Middle frontal gyrus (tissue), 1 donor: ENCODE measurements at regions not wholly inside any gene's neighbourhood (a gene's known extent, or its start where the extent isn't known, plus 50 kb on each side); places are given as distances from the start of the nearest gene placed in this dataset.

Source experiments
- DNase-seq: peaks from one replicate; pipeline ENCODE4 v3.0.0-alpha.2; 2015; ENCODE audit warnings: low spot score; ENCODE audit errors: extremely low spot score

DNA sequence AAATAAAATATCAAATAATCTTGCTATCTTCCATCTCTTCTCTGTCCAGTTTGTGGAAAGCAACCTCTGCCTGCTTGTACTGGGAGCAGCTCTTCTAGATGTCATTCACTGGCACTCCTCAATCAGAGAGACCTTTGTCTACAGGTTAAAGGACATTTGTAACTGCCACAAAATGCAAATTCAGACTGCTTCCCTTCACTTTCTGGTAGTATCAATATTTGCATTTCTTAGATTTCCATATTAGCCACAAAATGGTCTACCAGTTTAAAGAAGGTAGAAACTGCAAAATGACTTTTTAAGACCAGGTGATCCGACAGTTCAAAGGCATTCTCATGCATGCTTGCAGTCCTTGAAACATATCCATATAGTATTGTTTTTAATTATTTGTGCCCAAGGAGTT lies 51.7 kb upstream of the RCN1 start:
- DNase-seq = no peak

DNA sequence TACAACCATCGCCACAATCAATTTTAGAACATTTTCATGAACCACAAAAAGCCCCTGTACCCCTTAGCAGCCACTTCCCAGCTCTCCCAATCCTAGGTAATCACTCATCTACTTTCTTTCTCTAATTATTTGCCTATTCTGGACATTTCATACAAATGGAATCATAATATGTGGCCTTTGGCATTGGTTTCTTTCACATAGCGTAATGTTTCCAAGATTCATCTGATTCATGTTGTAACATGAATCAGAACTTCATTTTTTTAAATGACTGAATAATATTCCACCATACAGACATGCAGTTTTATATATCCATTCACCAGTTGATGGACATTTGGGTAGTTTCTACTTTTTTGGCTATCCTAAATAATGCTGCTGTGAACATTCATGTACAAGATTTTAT lies 56.2 kb upstream of the RCN1 start:
- no peak for DNase-seq

DNA sequence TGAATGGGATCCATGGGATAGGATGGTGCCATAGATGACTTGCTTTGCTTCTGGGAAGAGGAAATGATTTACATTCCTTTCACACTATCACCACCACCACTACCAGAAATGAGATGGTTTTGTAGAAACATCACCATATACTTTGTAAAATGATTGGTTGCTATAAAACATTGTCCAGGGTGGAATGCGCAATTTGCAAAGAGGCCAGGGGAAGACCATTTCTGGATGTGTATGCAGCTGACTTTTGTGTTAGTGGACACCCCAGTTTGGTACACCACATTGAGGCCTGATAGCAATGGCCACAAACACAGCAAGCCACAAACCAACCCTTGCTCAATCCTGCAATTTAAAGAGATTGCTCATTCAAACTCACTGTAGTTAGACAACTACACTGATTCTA lies 56.7 kb upstream of the RCN1 start:
- no peak for DNase-seq

DNA sequence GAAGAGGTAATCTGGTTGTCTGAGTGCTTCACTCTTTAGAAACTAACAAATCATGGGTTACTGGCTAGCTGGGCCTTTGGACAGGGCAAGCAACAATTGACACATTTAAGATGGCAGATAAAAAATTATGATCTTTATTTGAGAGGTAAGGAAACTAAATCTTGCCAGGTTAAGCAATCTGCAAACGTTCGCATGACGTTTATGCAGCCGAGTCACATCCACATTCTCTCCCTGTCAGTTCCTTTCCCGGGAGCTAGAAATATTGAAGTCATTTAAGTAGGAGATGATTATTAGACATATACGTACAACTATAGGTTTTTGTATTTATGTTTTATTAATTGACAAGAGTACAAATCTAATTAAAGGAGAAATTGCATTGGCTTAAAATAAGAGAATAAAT lies 57.4 kb upstream of the RCN1 start:
- no peak for DNase-seq

DNA sequence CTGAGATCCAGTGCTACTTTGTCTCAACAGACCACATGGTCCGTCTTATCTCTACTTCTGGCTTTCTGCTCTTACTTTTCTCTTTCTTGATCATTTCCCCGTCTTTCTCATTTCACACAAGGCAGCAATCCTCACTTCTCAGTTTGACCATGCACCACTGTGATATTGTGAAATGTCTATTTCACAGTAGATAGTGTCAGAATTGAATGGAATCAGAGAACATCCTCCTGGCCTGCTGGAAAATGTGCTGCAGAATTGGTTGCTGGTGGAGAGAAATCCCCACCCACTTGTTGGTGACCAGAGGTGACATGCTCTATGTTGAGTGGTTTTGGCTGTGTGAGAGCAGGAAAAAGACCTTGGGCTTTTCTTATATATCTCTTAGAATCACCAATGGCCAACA lies 57.8 kb upstream of the RCN1 start:
- DNase-seq = no peak

DNA sequence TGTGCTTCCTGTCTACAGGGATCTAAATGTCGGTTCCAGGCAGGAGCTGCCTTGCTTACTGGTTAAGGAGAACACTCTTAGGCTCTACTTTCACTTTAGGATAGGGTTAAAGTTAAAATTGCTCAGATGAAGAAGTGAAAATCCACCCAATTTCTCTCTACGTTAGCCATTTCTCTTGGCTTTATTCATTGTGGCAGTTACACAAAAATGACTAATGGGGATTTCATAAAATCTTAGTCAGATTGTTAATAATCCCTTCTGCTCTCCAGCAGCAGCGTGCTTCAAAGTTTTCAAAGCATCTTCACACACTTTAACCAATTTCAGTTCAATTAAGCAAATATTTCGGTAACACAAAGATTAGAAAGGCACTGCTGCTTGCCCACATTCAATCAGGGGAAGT lies 58.4 kb upstream of the RCN1 start:
- no peak for DNase-seq

DNA sequence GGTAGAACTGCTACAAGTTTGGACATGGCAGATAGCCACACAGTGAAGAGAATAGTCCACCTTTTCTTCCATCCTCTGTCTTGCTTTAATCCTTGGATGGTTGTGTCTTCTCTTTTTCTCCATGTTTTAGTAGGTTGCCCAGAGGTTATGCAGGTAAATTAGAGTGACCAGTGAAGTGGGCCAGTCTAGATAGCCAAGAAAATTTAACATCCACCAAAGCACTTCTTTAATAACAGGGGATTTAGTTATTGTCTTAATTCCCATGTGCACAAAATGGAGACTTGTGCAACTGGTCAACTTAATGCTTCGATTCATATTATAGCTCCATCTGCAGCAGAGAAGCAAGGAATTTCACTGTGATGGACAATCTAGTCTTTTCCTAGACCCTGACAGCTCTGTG lies 58.8 kb upstream of the RCN1 start:
- no peak for DNase-seq

DNA sequence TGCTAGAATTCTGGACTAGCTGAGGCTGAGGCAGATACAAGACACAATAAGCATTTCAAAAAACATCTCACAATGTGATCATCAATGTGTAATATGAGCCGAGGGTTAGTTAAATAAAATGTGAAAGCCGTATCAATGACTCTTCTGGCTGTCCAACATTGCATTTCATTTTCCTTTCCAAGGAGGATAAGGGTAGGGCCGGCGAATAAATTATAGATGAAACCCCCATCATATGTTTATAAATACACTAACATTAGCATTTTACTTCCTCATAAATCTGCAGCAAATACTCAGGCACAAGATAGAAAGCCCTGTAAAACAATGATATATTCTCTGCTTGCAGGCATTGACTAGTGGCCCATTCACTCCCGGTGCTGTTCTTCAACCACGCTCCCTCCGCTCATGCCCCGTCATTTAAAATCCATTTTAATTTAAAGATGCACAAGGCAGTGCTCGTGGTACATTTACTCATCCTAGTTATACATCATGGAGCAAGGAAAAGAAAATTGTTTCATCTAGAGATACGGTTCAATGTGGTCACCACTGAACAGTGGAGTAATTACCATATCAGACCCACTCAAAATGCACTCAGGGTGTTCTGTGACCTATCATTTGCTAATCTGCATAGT lies 59.9 kb upstream of the RCN1 start:
- DNase-seq = no peak

DNA sequence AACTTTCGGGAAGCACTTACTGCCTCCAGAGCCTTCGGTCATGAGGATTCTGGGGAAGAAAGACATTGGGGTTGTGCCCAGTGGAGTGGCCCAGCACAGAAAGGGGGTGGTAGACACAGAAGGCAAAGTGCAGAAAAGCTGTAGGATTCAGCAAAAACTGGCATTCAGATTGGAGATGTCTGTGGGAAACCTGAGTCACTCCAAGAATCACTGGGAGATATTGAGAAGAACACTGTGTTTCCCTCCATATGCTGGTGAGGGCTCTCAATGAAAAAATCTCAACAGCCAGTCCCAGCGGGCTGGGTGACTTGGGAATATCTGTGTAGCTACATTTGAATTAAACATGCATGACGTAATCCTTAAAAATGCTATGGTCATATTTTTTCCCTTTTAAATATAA lies 61.2 kb upstream of the RCN1 start:
- no peak for DNase-seq

DNA sequence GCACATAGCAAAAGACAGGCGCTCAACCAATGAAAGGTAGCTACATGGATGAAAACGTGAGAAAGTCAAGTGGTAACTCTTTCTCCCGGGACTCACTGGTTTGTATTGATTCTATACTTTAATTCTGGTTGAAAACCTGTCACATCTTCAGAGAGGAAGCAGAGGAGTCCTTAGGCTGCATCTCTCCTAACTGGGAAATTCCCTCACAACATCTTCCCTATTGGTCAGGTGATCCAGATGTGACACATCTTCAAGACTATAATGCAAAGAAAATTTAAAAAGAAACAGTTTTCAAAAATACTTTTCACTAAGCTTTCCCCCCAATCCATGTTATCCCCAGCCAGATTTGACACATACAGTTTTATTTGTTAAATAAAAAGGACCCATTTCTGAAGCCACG lies 62.7 kb upstream of the RCN1 start:
- DNase-seq = no peak

DNA sequence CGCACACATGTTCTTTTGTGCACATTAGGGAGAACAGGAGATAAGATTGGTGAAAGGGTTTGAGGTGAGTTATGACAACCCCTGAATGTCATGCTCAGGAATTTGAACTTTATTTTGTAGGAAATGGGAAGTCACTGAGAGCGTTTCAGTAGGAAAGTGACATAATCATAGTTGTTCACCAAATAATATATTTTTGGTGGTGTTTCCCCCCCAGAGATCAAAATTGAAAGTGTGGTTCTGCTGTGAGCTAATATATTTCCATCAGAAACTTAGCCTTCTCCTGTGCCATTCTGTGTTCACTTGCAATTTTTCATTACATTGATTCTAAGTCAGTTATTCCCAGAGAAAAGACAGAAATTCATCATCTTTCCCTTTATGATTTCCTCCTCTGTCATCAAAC lies 64.1 kb upstream of the RCN1 start:
- no peak for DNase-seq

DNA sequence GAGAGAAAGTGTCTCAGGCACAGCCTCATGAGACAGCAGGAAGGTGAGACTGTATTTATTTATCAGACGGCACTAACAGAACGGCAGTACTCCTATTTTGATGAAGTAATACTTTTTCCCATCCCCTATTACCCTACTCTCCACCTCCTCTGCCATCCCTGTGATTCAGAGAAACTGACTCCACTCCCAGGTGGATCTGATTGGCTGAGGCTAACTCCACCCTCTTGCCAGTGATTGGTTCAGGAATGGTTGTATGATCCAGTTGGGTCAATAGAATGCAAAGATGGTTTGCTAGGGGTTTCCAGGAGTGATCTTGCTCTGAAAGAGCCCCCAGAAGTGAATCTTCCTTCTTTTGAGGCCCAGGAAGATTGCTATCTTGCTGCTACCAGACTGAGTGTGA lies 65.9 kb upstream of the RCN1 start:
- DNase-seq = no peak

DNA sequence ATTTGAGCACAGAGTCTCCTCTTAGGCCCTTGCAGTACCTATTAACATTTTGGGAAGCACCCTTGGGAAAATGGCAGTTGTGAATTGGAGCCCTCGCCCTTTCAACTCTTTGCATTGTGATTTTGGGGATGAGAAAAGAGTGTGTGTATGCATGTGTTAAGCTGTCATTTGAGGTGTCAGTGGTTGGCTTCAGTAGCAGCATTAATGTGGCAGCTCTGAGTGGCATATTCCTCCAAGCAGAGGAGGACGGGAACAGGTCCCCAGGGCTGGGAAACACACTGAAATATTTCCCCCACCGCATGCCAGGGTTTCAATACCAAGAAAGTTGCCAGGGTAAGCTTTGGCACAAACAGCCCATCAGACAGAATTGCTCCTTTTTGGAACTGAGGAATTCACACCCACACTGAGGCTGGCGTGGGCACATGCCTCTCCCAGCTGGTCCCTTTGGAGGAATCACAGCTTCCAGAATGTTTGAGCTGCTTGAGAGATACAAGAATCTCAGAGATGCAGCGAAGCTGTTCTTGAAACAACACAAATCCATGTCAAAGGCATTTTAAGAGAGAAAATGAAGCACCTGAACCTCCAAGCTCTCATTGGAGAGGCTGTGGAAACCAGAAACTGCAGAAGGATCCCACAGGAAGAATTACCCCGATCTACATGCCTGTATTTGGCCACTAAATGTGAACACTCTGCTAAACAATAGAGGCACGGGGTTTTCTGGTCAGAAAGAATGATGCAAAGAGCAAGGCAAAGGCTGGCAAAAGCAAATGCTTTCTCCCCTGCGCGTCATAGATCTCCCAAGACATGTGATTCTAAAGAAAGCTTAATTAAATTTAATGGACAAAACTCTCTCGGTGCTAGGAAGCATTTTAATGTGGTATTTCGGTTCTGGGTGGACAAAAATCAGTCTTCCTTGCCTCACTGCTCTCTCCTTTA lies 67.2 kb upstream of the RCN1 start:
- DNase-seq = peak; percentile 16

DNA sequence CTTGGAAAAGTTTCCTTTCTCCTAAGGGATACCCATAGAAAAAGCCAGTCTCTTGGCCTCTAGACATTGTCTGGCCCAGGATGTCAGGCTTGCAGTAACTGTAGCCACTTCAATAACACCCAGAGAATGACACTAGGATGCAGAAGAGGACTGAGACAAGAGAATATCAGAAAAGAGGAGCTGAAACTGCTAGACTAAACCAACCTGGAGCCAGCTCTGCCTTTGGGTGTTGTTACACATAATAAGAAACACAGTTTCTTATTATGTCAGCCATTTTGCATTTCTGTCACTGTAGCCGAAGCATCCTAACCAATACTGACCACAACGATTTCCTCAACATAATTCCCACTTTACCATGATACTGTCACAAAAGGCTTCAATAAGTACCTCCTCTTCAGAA lies 72.2 kb upstream of the RCN1 start:
- DNase-seq = no peak

DNA sequence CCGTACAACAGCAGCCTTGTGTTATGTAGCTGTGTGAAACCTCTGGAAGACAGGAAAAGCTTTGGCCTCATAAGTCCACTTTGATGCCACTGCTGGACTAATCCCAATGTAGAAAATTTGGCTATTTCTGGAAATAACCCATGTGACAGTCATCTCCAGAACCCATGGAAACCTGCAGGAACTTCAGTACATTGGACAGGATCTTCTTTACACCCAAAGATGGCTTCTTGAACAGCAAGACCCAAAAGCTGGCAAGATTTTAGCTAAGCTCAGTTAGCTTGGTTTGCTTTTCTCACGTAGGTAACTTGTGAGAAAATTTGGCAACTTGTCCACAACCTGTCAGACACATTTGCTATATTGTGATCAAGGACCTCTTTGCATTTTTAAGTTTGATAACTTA lies 74.8 kb upstream of the RCN1 start:
- DNase-seq = no peak

DNA sequence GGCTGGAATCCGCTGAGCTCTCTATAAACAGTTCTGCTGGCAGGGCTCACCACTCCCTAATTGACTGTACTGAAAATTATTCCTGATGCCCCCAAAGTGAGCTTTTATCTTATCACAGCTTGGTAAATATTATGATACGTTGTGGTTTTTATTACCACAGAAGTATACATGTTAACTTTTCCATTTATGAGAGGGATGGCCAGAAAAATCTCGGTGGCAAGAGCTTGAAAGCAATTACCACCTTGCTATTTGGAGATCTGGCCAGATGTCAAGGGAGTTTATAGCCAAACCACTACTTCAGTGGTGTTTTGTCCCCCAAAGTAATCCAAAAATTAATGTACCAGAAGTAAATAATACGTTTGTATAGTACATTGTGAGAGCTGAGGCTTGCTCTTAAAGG lies 75.4 kb upstream of the RCN1 start:
- DNase-seq = no peak

DNA sequence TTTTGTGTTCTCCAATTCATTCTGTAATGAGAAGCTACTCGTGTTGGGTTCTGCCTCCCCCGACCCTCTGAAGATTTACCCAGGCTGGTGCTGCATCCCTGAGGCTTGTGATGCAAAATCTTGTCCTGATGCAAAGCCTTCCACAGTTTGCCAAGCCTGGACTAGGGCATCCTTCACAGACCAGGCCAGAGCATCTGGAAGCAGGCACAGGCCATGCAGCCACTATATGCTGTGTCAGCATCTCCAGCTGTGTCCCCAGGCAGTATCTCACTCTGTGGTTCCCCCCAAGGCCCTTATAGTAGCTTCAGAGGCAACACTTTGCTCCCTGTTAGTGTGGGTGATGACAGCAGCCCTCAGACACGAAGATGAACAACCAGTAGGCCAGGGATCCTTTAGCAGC lies 77.3 kb upstream of the RCN1 start:
- DNase-seq = no peak

DNA sequence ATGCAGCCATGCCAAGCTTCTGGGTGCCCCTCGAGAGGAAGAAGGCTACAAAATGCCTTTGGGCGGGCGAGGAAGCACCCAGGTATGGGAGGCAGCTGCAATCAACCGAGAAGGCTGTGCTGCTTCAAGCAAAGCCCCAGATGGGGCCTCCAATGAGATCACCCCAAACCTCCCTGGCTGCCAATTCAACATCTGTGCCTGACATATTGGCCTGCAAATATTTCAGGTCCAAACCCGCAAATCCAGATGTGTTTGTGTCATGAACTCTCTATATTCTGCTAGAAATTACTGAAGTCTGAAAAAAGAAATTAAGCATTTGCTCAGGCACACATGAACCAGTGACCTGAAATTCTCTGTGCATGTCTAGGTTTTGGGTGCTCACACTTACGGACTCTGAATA lies 78.8 kb upstream of the RCN1 start:
- no peak for DNase-seq

DNA sequence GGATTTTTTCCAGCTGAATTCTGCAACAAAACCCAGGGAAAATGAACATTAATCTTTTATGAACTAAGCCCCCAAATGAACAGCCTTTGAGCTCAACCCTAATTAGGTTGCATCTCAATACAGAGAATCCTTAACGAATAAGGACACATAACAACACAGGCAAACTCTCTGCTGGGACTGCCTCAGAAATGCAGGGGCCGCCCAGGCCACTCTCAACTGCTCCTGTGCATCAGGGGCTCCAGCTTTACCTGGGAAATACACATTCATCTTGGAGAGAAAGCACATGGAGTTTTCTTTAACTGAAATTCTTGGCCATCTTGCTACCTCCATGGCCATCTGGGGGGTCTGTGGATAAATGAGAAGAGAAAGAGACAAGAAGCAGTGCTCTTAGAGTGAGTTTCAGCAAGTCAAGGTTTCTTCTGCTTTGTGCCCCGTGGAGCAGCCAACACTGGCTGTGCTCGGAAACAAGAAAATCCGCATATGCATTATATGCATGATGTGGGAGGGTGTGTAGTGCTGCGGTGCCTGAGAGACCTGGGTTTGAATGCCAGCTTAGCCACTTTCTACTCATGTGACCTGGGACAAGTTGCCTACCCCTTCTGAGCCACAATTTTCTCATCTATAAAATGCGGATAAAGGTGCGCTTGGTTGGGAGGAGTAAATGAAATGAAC lies 81.9 kb upstream of the RCN1 start:
- DNase-seq = no peak

DNA sequence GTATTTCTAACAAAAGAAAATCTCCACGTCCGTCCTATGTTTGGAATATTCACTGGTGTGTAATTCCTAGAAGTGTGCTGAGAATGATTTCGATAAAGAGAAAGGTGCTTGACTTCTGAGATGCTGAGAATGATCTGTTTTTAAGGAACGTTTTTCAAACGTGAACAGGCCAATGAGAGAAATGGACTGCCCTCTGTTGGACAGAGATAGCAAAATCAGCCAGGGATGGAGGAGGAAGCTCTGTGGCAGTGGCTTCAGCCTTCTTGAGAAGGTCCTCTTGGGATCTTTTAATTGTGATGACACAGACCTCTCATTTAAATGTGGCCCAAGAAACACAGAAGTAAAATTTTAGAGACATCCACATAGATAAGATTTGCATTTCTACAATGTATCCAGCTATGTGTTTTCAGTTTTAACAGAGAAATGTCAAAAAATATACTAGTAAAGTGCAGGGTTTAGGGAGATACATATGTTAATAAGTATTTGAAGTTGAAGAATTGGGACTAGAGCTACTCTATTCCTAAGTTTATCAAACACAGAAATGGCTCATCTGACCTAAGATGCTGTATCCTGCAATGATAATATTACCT lies 84.0 kb upstream of the RCN1 start:
- DNase-seq = peak; percentile 5

DNA sequence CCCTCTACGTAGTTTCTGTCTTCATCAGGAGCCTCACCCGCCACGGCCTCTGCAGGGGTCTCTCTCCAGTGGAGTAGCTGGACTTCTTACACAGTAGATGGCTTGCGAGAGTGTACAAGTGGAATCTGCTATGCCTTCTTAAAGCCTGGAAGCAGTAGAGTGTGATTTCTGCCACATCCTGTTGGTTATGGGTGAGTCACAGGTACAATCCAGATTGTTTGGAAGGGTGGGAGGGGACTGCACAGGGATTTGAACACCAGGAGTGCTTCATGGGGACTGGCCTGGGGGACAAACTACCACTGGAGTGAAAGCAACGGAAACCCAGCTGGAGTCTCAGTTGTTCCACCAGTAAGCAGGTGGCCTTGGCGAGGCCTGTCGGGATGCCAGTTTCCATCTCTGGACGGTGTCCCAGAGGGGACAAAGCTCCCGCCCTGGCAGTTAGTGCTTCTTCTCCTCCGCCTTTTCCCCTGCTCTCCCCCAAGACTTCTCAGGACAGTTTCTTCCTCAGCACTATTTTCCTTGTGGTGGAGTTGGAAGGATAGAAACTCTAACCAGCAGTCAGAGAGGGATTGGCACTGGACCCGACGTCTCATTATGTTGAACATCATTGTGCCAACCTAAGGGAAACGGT lies 85.0 kb upstream of the RCN1 start:
- DNase-seq = no peak

DNA sequence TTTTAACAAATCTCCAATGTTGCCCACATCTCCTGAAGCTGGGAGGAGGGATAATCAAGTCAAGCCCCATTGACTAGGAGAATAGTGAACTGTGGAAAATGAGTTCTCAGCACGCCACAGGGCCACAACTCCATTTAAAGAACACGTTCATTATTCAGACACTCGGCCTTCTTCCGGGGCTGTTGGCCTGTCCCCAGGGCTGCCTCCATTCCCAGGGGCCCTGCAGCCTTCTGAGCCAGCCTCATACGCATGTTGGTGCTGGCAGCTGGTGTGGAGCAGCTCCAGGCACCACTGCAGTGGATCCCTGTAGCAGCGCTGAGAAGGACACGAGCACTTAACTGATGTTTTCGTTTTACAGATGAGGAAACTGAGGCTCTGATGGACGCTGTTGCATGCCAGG lies 87.5 kb upstream of the RCN1 start:
- no peak for DNase-seq
